ENCODE measurements at regions not wholly inside any gene's neighbourhood (a gene's known extent, or its start where the extent isn't known, plus 50 kb on each side); places are given as distances from the start of the nearest gene placed in this dataset.

DNA sequence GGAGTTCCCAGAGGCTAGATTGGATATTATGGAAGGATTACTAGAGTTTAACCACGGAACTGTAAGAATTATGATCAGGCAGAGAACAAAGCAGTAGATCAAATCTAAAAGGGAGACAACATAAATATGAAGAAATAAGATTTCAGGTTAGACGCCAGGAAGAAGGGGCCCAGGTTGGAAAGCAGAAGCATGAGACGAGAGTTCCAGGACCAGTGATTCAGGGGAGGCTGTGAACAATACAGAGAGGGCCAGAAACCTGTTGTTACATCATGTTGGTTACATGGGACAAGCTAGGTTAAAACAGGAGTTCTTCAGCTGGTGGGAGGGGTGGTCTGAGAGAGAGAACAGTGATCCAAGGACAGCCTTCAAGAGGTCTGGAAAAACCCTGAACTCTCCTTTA is 128.4 kb upstream of the MROH9 start:
- TF ChIP-seq, protein P1, sequence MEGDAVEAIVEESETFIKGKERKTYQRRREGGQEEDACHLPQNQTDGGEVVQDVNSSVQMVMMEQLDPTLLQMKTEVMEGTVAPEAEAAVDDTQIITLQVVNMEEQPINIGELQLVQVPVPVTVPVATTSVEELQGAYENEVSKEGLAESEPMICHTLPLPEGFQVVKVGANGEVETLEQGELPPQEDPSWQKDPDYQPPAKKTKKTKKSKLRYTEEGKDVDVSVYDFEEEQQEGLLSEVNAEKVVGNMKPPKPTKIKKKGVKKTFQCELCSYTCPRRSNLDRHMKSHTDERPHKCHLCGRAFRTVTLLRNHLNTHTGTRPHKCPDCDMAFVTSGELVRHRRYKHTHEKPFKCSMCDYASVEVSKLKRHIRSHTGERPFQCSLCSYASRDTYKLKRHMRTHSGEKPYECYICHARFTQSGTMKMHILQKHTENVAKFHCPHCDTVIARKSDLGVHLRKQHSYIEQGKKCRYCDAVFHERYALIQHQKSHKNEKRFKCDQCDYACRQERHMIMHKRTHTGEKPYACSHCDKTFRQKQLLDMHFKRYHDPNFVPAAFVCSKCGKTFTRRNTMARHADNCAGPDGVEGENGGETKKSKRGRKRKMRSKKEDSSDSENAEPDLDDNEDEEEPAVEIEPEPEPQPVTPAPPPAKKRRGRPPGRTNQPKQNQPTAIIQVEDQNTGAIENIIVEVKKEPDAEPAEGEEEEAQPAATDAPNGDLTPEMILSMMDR (optimal IDR thresholded peaks at IDR 0.05 in 1 of 3, IDR thresholded peaks at IDR 0.05 in 1 of 3, conservative IDR thresholded peaks at IDR 0.05 in 1 of 3; ENCODE audit: extremely low read depth in 1 of 3, insufficient read depth in 2 of 3, low read length in 3 of 3), result no peak
- no peak for TF ChIP-seq EZH2 (IDR thresholded peaks at IDR 0.05; ENCODE audit: low read length)
